ENCODE measurements at regions not wholly inside any gene's neighbourhood (a gene's known extent, or its start where the extent isn't known, plus 50 kb on each side); places are given as distances from the start of the nearest gene placed in this dataset.

GRCh38 chr2:18176679-18177215, 298.3 kb downstream of the KCNS3 start:
- Histone ChIP-seq H3K36me3 (ENCODE audit: insufficient read depth, low read length) (no peaks in the 10 kb centered on the region), H3K4me1 (ENCODE audit: control insufficient read depth, insufficient read depth, low read length, unreplicated experiment) (no peaks in the 10 kb centered on the region), H3K4me3 (ENCODE audit: low read depth, low read length) (no peak overlapping the region), H2AFZ (ENCODE audit: low read length, unreplicated experiment) (no peak overlapping the region), H3K27ac (ENCODE audit: low read depth, low read length) (no peak overlapping the region), H3K79me2 (ENCODE audit: control insufficient read depth, insufficient read depth, low read length, unreplicated experiment) (no peaks in the 10 kb centered on the region), H3K27me3 (ENCODE audit: insufficient read depth, low read length) (peaks cover 10% of the 10 kb centered on the region)

- Histone ChIP-seq H3K4me3 (ENCODE audit: low read depth, low read length) (no peak overlapping the region), H3K79me2 (ENCODE audit: control insufficient read depth, insufficient read depth, low read length, unreplicated experiment) (no peaks in the 10 kb centered on the region), H3K27ac (ENCODE audit: low read depth, low read length) (no peak overlapping the region), H3K27me3 (ENCODE audit: insufficient read depth, low read length) (peaks cover 3% of the 10 kb centered on the region), H2AFZ (ENCODE audit: low read length, unreplicated experiment) (no peak overlapping the region), H3K36me3 (ENCODE audit: insufficient read depth, low read length) (no peaks in the 10 kb centered on the region), H3K4me1 (ENCODE audit: control insufficient read depth, insufficient read depth, low read length, unreplicated experiment) (no peaks in the 10 kb centered on the region)
Measured at GRCh38 chr2:18172607-18173006, 294.1 kb downstream of the KCNS3 start.

GRCh38 chr2:18171191-18172139, 293.0 kb downstream of the KCNS3 start:
- Histone ChIP-seq H3K36me3 (ENCODE audit: insufficient read depth, low read length) (no peaks in the 10 kb centered on the region), H3K4me3 (ENCODE audit: low read depth, low read length) (no peak overlapping the region), H3K79me2 (ENCODE audit: control insufficient read depth, insufficient read depth, low read length, unreplicated experiment) (no peaks in the 10 kb centered on the region), H3K27me3 (ENCODE audit: insufficient read depth, low read length) (peaks cover 3% of the 10 kb centered on the region), H3K4me1 (ENCODE audit: control insufficient read depth, insufficient read depth, low read length, unreplicated experiment) (no peaks in the 10 kb centered on the region), H3K27ac (ENCODE audit: low read depth, low read length) (no peak overlapping the region), H2AFZ (ENCODE audit: low read length, unreplicated experiment) (no peak overlapping the region)

GRCh38 chr2:18170642-18171041, 292.2 kb downstream of the KCNS3 start:
- no peak overlapping the region for H3K4me3 ChIP-seq (ENCODE audit: low read depth, low read length)

GRCh38 chr2:18169893-18170175, 291.4 kb downstream of the KCNS3 start:
- no peak overlapping the region for H2AFZ ChIP-seq (ENCODE audit: low read length, unreplicated experiment)
- no peaks in the 10 kb centered on the region for H3K36me3 ChIP-seq (ENCODE audit: insufficient read depth, low read length)
- no peaks in the 10 kb centered on the region for H3K4me1 ChIP-seq (ENCODE audit: control insufficient read depth, insufficient read depth, low read length, unreplicated experiment)
- no peak overlapping the region for H3K27ac ChIP-seq (ENCODE audit: low read depth, low read length)
- H3K27me3 ChIP-seq (ENCODE audit: insufficient read depth, low read length) = peaks cover 3% of the 10 kb centered on the region
- H3K79me2 ChIP-seq (ENCODE audit: control insufficient read depth, insufficient read depth, low read length, unreplicated experiment) = no peaks in the 10 kb centered on the region
- no peak overlapping the region for H3K4me3 ChIP-seq (ENCODE audit: low read depth, low read length)

More at GRCh38 chr2:18170642-18171041, 292.2 kb downstream of the KCNS3 start:
- H3K36me3 ChIP-seq (ENCODE audit: insufficient read depth, low read length) = no peaks in the 10 kb centered on the region
- peaks cover 3% of the 10 kb centered on the region for H3K27me3 ChIP-seq (ENCODE audit: insufficient read depth, low read length)
- H2AFZ ChIP-seq (ENCODE audit: low read length, unreplicated experiment) = no peak overlapping the region
- no peaks in the 10 kb centered on the region for H3K4me1 ChIP-seq (ENCODE audit: control insufficient read depth, insufficient read depth, low read length, unreplicated experiment)
- H3K27ac ChIP-seq (ENCODE audit: low read depth, low read length) = no peak overlapping the region
- no peaks in the 10 kb centered on the region for H3K79me2 ChIP-seq (ENCODE audit: control insufficient read depth, insufficient read depth, low read length, unreplicated experiment)

- Histone ChIP-seq H3K36me3 (ENCODE audit: insufficient read depth, low read length) (no peaks in the 10 kb centered on the region), H3K27ac (ENCODE audit: low read depth, low read length) (no peak overlapping the region), H2AFZ (ENCODE audit: low read length, unreplicated experiment) (no peak overlapping the region), H3K27me3 (ENCODE audit: insufficient read depth, low read length) (peaks cover 3% of the 10 kb centered on the region), H3K4me3 (ENCODE audit: low read depth, low read length) (no peak overlapping the region), H3K4me1 (ENCODE audit: control insufficient read depth, insufficient read depth, low read length, unreplicated experiment) (no peaks in the 10 kb centered on the region), H3K79me2 (ENCODE audit: control insufficient read depth, insufficient read depth, low read length, unreplicated experiment) (no peaks in the 10 kb centered on the region)
Measured at GRCh38 chr2:18169121-18169892, 290.8 kb downstream of the KCNS3 start.

- Histone ChIP-seq H3K4me1 (ENCODE audit: control insufficient read depth, insufficient read depth, low read length, unreplicated experiment) (no peaks in the 10 kb centered on the region), H3K27ac (ENCODE audit: low read depth, low read length) (no peak overlapping the region), H3K27me3 (ENCODE audit: insufficient read depth, low read length) (no peaks in the 10 kb centered on the region; the same call in 1 of the 2 replicates), H2AFZ (ENCODE audit: low read length, unreplicated experiment) (no peak overlapping the region), H3K36me3 (ENCODE audit: insufficient read depth, low read length) (no peaks in the 10 kb centered on the region), H3K4me3 (ENCODE audit: low read depth, low read length) (no peak overlapping the region), H3K79me2 (ENCODE audit: control insufficient read depth, insufficient read depth, low read length, unreplicated experiment) (no peaks in the 10 kb centered on the region)
Measured at GRCh38 chr2:18167871-18168270, 289.4 kb downstream of the KCNS3 start.

- Histone ChIP-seq H3K27me3 (ENCODE audit: insufficient read depth, low read length) (no peaks in the 10 kb centered on the region; the same call in 1 of the 2 replicates), H2AFZ (ENCODE audit: low read length, unreplicated experiment) (no peak overlapping the region), H3K4me1 (ENCODE audit: control insufficient read depth, insufficient read depth, low read length, unreplicated experiment) (no peaks in the 10 kb centered on the region), H3K27ac (ENCODE audit: low read depth, low read length) (no peak overlapping the region), H3K79me2 (ENCODE audit: control insufficient read depth, insufficient read depth, low read length, unreplicated experiment) (no peaks in the 10 kb centered on the region), H3K36me3 (ENCODE audit: insufficient read depth, low read length) (no peaks in the 10 kb centered on the region), H3K4me3 (ENCODE audit: low read depth, low read length) (no peak overlapping the region)
Measured at GRCh38 chr2:18161681-18162080, 283.2 kb downstream of the KCNS3 start.

GRCh38 chr2:18159896-18160295, 281.4 kb downstream of the KCNS3 start:
- Histone ChIP-seq H3K27me3 (ENCODE audit: insufficient read depth, low read length) (no peaks in the 10 kb centered on the region; the same call in 1 of the 2 replicates), H3K27ac (ENCODE audit: low read depth, low read length) (no peak overlapping the region), H3K4me3 (ENCODE audit: low read depth, low read length) (no peak overlapping the region), H3K36me3 (ENCODE audit: insufficient read depth, low read length) (no peaks in the 10 kb centered on the region), H3K4me1 (ENCODE audit: control insufficient read depth, insufficient read depth, low read length, unreplicated experiment) (no peaks in the 10 kb centered on the region), H3K79me2 (ENCODE audit: control insufficient read depth, insufficient read depth, low read length, unreplicated experiment) (no peaks in the 10 kb centered on the region), H2AFZ (ENCODE audit: low read length, unreplicated experiment) (no peak overlapping the region)

- Histone ChIP-seq H3K36me3 (ENCODE audit: insufficient read depth, low read length) (no peaks in the 10 kb centered on the region), H3K27me3 (ENCODE audit: insufficient read depth, low read length) (no peaks in the 10 kb centered on the region; the same call in none of the 2 replicates), H3K4me1 (ENCODE audit: control insufficient read depth, insufficient read depth, low read length, unreplicated experiment) (no peaks in the 10 kb centered on the region), H3K27ac (ENCODE audit: low read depth, low read length) (no peak overlapping the region), H3K79me2 (ENCODE audit: control insufficient read depth, insufficient read depth, low read length, unreplicated experiment) (no peaks in the 10 kb centered on the region), H2AFZ (ENCODE audit: low read length, unreplicated experiment) (no peak overlapping the region), H3K4me3 (ENCODE audit: low read depth, low read length) (no peak overlapping the region)
Measured at GRCh38 chr2:18156421-18156820, 278.0 kb downstream of the KCNS3 start.
